GM12878 (cell line): ENCODE measurements at regions not wholly inside any gene's neighbourhood (a gene's known extent, or its start where the extent isn't known, plus 50 kb on each side); places are given as distances from the start of the nearest gene placed in this dataset.
"Not testable (repeated sequence)": the region's sequence is repeated elsewhere in the genome, so short reads cannot be mapped to it uniquely, and the experiment has no call there.

ENCODE experiments used
- ATAC-seq: fragments of 200-7000 bp; cut with Tn5 transposase; 3 replicates; pipeline ENCODE4 v1.9.1; 2020; ENCODE audit warnings: mild to moderate bottlenecking, moderate library complexity
- BruUV-seq: library from RNA; stranded (reverse); fragments of 400-500 nt; replicated peaks from 2 replicates; lab custom pipeline; 2021; lab: Mats Ljungman, UMichigan
- CTCF ChIA-PET: fragments of 300-600 bp; sonication (Branson Sonifier 250); formaldehyde crosslinking; extraction: SDS; loops from one replicate; lab custom pipeline; 2021; ENCODE audit warnings: inconsistent platforms; lab: Yijun Ruan, JAX
- POLR2A ChIA-PET: fragments of 350-600 bp; formaldehyde crosslinking; extraction: SDS; loops from one replicate; lab custom pipeline; 2021; ENCODE audit warnings: inconsistent platforms; lab: Charles Lee
- RAD21 ChIA-PET: fragments of 300-600 bp; sonication (Branson Sonifier 250); formaldehyde crosslinking; loops from one replicate; lab custom pipeline; 2023; ENCODE audit warnings: antibody characterized with exemption; ENCODE audit not compliant: unreplicated experiment; lab: Charles Lee
- SMC1A ChIA-PET: fragments of 300-600 bp; sonication (Branson Sonifier 250); formaldehyde crosslinking; loops from one replicate; lab custom pipeline; 2023; ENCODE audit not compliant: unreplicated experiment, uncharacterized antibody; lab: Charles Lee
- DNase-seq: peaks from one replicate; pipeline ENCODE4 v3.0.0-alpha.2; 2011; ENCODE audit warnings: low read depth, low spot score
- FAIRE-seq: peaks from 3 replicates; lab custom pipeline; 2011; peaks lifted over from hg19 to GRCh38; lab: Jason Lieb, UNC
- H2AFZ ChIP-seq: 2 replicates; pipeline ENCODE4 v1.6.0; 2011; ENCODE audit warnings: low read depth, low read length, control low read depth; ENCODE audit not compliant: control insufficient read depth
- H3K27ac ChIP-seq: 2 replicates; pipeline ENCODE4 v1.5.1; 2011; ENCODE audit warnings: control low read depth; ENCODE audit not compliant: control insufficient read depth, insufficient read depth
- H3K27me3 ChIP-seq, 2 experiments: replicated peaks in 1 of 2; 2 replicates each; pipeline versions ENCODE4 v1.6.0 to v1.6.1; 2011; ENCODE audit warnings: low read length in 1 of 2; ENCODE audit not compliant: control insufficient read depth in 2 of 2, insufficient read depth in 2 of 2
- H3K36me3 ChIP-seq, 2 experiments: 2 replicates each; pipeline ENCODE4 v1.5.1; 2011; ENCODE audit warnings: low read length in 1 of 2; ENCODE audit not compliant: control insufficient read depth in 2 of 2, insufficient read depth in 2 of 2
- H3K4me1 ChIP-seq: 2 replicates; pipeline ENCODE4 v1.6.1; 2011; ENCODE audit warnings: mild to moderate bottlenecking, low read length, moderate library complexity, mixed read lengths; ENCODE audit not compliant: control insufficient read depth, insufficient read depth
- H3K4me2 ChIP-seq: 2 replicates; pipeline ENCODE4 v1.6.0; 2011; ENCODE audit warnings: control low read depth; ENCODE audit not compliant: control insufficient read depth, insufficient read depth
- H3K4me3 ChIP-seq: fragments of 200-600 bp; sonication (generic); 2 replicates; pipeline ENCODE4 v1.5.1; 2016
- H3K79me2 ChIP-seq: 2 replicates; pipeline ENCODE4 v1.6.0; 2011; ENCODE audit warnings: low read length; ENCODE audit not compliant: control insufficient read depth, insufficient read depth
- H3K9ac ChIP-seq: 2 replicates; pipeline ENCODE4 v1.8.0; 2011; ENCODE audit warnings: low read length, control low read depth, mixed read lengths; ENCODE audit not compliant: control insufficient read depth, insufficient read depth
- H3K9me3 ChIP-seq: replicated peaks from 3 replicates; pipeline ENCODE4 v1.5.1; 2011; ENCODE audit warnings: mild to moderate bottlenecking, low read length; ENCODE audit not compliant: control insufficient read depth, insufficient read depth
- H4K20me1 ChIP-seq: 2 replicates; pipeline ENCODE4 v1.6.0; 2011; ENCODE audit not compliant: control insufficient read depth, insufficient read depth
- CBX3 ChIP-seq: fragments of 200-600 bp; sonication (generic); IDR thresholded peaks from 2 replicates; pipeline ENCODE4 v1.6.1; 2016; ENCODE audit warnings: low read depth, borderline replicate concordance
- ESRRA ChIP-seq: IDR thresholded peaks from 2 replicates; pipeline ENCODE4 v1.6.1; 2012; ENCODE audit warnings: mild to moderate bottlenecking, low read length, improper control_type of control experiment
- GATAD2B ChIP-seq: fragments of 450-650 bp; conservative IDR thresholded peaks from 2 replicates; pipeline ENCODE4 v1.6.1; 2017; ENCODE audit warnings: low read depth, mild to moderate bottlenecking, moderate library complexity
- JUND ChIP-seq: IDR thresholded peaks from 2 replicates; pipeline ENCODE4 v1.6.1; 2012; ENCODE audit warnings: low read depth, mild to moderate bottlenecking, low read length, improper control_type of control experiment, moderate library complexity
- KLF5 ChIP-seq: fragments of 450-650 bp; IDR thresholded peaks from 2 replicates; pipeline ENCODE4 v1.6.1; 2014; ENCODE audit warnings: mild to moderate bottlenecking; ENCODE audit not compliant: partially characterized antibody
- NFYA ChIP-seq: IDR thresholded peaks from 2 replicates; pipeline ENCODE4 v1.6.1; 2011; ENCODE audit warnings: low read depth, mild to moderate bottlenecking, low read length, improper control_type of control experiment, borderline replicate concordance
- NRF1 ChIP-seq: conservative IDR thresholded peaks from 2 replicates; pipeline ENCODE4 v1.6.1; 2011; ENCODE audit warnings: mild to moderate bottlenecking, low read depth, low read length, improper control_type of control experiment
- RFX5 ChIP-seq: IDR thresholded peaks from 2 replicates; pipeline ENCODE4 v1.6.1; 2011; ENCODE audit warnings: low read depth, low read length, improper control_type of control experiment
- RUNX3 ChIP-seq: IDR thresholded peaks from 2 replicates; pipeline ENCODE4 v1.6.1; 2012; ENCODE audit warnings: low read length, inconsistent platforms
- SKIL ChIP-seq: fragments of 450-650 bp; IDR thresholded peaks from 2 replicates; pipeline ENCODE4 v1.6.1; 2017; ENCODE audit warnings: mild to moderate bottlenecking, low read depth, inconsistent platforms; ENCODE audit not compliant: poor library complexity, severe bottlenecking
- SP1 ChIP-seq: IDR thresholded peaks from one replicate; pipeline ENCODE4 v1.6.1; 2011; ENCODE audit warnings: low read depth, low read length
- TAF1 ChIP-seq: IDR thresholded peaks from 2 replicates; pipeline ENCODE4 v1.6.1; 2011; ENCODE audit warnings: mild to moderate bottlenecking, low read depth, low read length, borderline replicate concordance
- ZNF622 ChIP-seq: fragments of 450-650 bp; IDR thresholded peaks from 2 replicates; pipeline ENCODE4 v1.6.1; 2017; ENCODE audit warnings: mild to moderate bottlenecking, inconsistent platforms
- WGBS: methylation state at CpG from one replicate; pipeline ENCODE4 v1.1.6; 2016; ENCODE audit warnings: low lambda C conversion rate; ENCODE audit not compliant: insufficient replicate concordance, insufficient coverage; ENCODE audit errors: missing lambda C conversion rate; 5-methylcytosine and 5-hydroxymethylcytosine counted together
- in situ Hi-C: fragments of 300-500 bp; cut with MboI; formaldehyde crosslinking; loops from 9 replicates; pipeline ENCODE4 v1.14.3; 2018; ENCODE audit warnings: mixed read lengths
- intact Hi-C: fragments of 100-400 bp; cut with micrococcal nuclease; formaldehyde crosslinking; loops from one replicate; pipeline ENCODE4 v1.14.2; 2022; ENCODE audit not compliant: unreplicated experiment

GRCh38 chr3:182523424-182523823 lies 269.9 kb upstream of the ATP11B start:
- in situ Hi-C loops, H3K79me2 ChIP-seq, ATAC-seq, H3K4me2 ChIP-seq, RAD21 ChIA-PET, BruUV-seq, H3K9me3 ChIP-seq, H3K9ac ChIP-seq, H3K27ac ChIP-seq, intact Hi-C loops, DNase-seq, FAIRE-seq, H3K36me3 ChIP-seq, H3K27me3 ChIP-seq, CTCF ChIA-PET, H3K4me1 ChIP-seq, H2AFZ ChIP-seq, H4K20me1 ChIP-seq, H3K4me3 ChIP-seq: not testable (repeated sequence)
- ChIA-PET POLR2A (interaction anchor here (0.6 kb wide), 1 partner anchor 293 kb away, joined by 5 read pairs; no protein-coding TSS in a partner anchor), SMC1A (interaction anchor here (8.5 kb wide), 1 partner anchor 18 kb away, joined by 95 read pairs; no protein-coding TSS in a partner anchor)
- WGBS = 52% methylated on average over 3 of the region's 3 CpGs

- no peak overlapping the region for H3K27ac ChIP-seq
- DNase-seq = no peak
- H3K79me2 ChIP-seq = no peaks in the 10 kb centered on the region
- H3K4me2 ChIP-seq = no peak overlapping the region
- 17% methylated on average over 2 of the region's 2 CpGs for WGBS
- H3K9me3 ChIP-seq = no peaks in the 10 kb centered on the region
- ChIA-PET POLR2A (interaction anchor here (0.6 kb wide), 2 partner anchors 115 to 292 kb away, joined by 3 to 5 read pairs; no protein-coding TSS in a partner anchor), RAD21 (no interaction called here), CTCF (no interaction called here), SMC1A (interaction anchor here (1.8 to 8.5 kb wide), 2 partner anchors 9 to 18 kb away, joined by 6 to 95 read pairs; no protein-coding TSS in a partner anchor)
- H4K20me1 ChIP-seq = no peaks in the 10 kb centered on the region
- intact Hi-C loops (no loop called here), in situ Hi-C loops (no loop called here)
- H3K36me3 ChIP-seq = no peaks in the 10 kb centered on the region
- no TSS peak for BruUV-seq
- no peak overlapping the region for H3K4me3 ChIP-seq
- no peak overlapping the region for H2AFZ ChIP-seq
- H3K4me1 ChIP-seq = no peaks in the 10 kb centered on the region
- no peak overlapping the region for H3K9ac ChIP-seq
- ATAC-seq = no peak
- no peak for FAIRE-seq
- H3K27me3 ChIP-seq = peaks cover 0 to 2% of the 10 kb centered on the region in 2 experiments; a peak in 1 of 4 replicates
- TF ChIP-seq CBX3 (no peak), ESRRA (no peak), RFX5 (no peak), KLF5 (no peak), GATAD2B (no peak), SP1 (no peak), TAF1 (no peak), NRF1 (no peak), NFYA (no peak), ZNF622 (no peak), JUND (no peak), SKIL (no peak), RUNX3 (no peak)
Observed at GRCh38 chr3:182523836-182524235, 269.5 kb upstream of the ATP11B start.
